HT-29 (cell line): ENCODE measurements at regions not wholly inside any gene's neighbourhood (a gene's known extent, or its start where the extent isn't known, plus 50 kb on each side); places are given as distances from the start of the nearest gene placed in this dataset. TPM values are rescaled to one million over a fixed set of nuclear protein-coding genes. Genes with fewer than 3 reads are reported as not detected.

Experiments used
- small RNA-seq: library from RNA; depleted of rRNA; stranded (forward); fragments of <200 nt; gene quantifications from one replicate; pipeline ENCODE3, GENCODE V24; 2014

Small RNAs in the stretch of these regions (small RNA-seq; reads per million reads assigned to genes)
- gene RF00019, result not detected
